WTC11 (cell line): ENCODE measurements at regions not wholly inside any gene's neighbourhood (a gene's known extent, or its start where the extent isn't known, plus 50 kb on each side); places are given as distances from the start of the nearest gene placed in this dataset.

Experiments
- ATAC-seq: fragments of 200-7000 bp; cut with Tn5 transposase; 2 replicates; pipeline ENCODE4 v1.10.0; 2021; ENCODE audit warnings: mild to moderate bottlenecking, moderate library complexity
- CTCF ChIA-PET: fragments of 300-600 bp; sonication (Branson Sonifier 250); formaldehyde crosslinking; loops from one replicate; lab custom pipeline; 2021; ENCODE audit warnings: antibody characterized with exemption; lab: Charles Lee
- POLR2A ChIA-PET: fragments of 350-600 bp; sonication (Branson Sonifier 250); formaldehyde crosslinking; loops from one replicate; lab custom pipeline; 2021; ENCODE audit warnings: antibody characterized with exemption; lab: Charles Lee
- DNase-seq: peaks from one replicate; pipeline ENCODE4 v3.0.0; 2021; ENCODE audit warnings: low spot score
- H3K27ac Mint-ChIP-seq: 2 replicates; pipeline ENCODE4 v1.8.0; 2021; ENCODE audit warnings: mixed read lengths
- H3K27me3 Mint-ChIP-seq: 2 replicates; pipeline ENCODE4 v1.8.0; 2021; ENCODE audit warnings: low read depth, mild to moderate bottlenecking, moderate library complexity, mixed read lengths
- H3K36me3 Mint-ChIP-seq: 2 replicates; pipeline ENCODE4 v1.8.0; 2021; ENCODE audit warnings: mixed read lengths
- H3K4me1 Mint-ChIP-seq: 2 replicates; pipeline ENCODE4 v1.8.0; 2022; ENCODE audit warnings: mixed read lengths
- H3K4me3 Mint-ChIP-seq: 2 replicates; pipeline ENCODE4 v1.8.0; 2021; ENCODE audit warnings: mild to moderate bottlenecking, moderate library complexity, mixed read lengths
- H3K9me3 Mint-ChIP-seq: 2 replicates; pipeline ENCODE4 v1.8.0; 2021; ENCODE audit warnings: mixed read lengths
- CBFB ChIP-seq: sonication (generic); formaldehyde crosslinking; IDR thresholded peaks from 2 replicates; pipeline ENCODE4 v1.8.1; 2022; ENCODE audit warnings: mild to moderate bottlenecking, low read depth, missing genetic modification reagents
- ETV6 ChIP-seq: sonication (generic); formaldehyde crosslinking; IDR thresholded peaks from 2 replicates; pipeline ENCODE4 v1.8.1; 2022; ENCODE audit warnings: mild to moderate bottlenecking, missing genetic modification reagents
- FOXJ3 ChIP-seq: sonication (generic); formaldehyde crosslinking; IDR thresholded peaks from 2 replicates; pipeline ENCODE4 v1.9.0; 2021; ENCODE audit warnings: missing genetic modification reagents, mild to moderate bottlenecking, borderline replicate concordance
- GABPB1 ChIP-seq: sonication (generic); formaldehyde crosslinking; IDR thresholded peaks from 2 replicates; pipeline ENCODE4 v1.8.1; 2023; ENCODE audit warnings: mild to moderate bottlenecking, missing genetic modification reagents
- JUN ChIP-seq: sonication (generic); formaldehyde crosslinking; IDR thresholded peaks from 2 replicates; pipeline ENCODE4 v1.8.0; 2023; ENCODE audit warnings: mild to moderate bottlenecking, missing genetic modification reagents
- MYBL2 ChIP-seq: sonication (generic); formaldehyde crosslinking; IDR thresholded peaks from 2 replicates; pipeline ENCODE4 v1.8.1; 2023; ENCODE audit warnings: mild to moderate bottlenecking, moderate library complexity, missing genetic modification reagents
- NFATC4 ChIP-seq: fragments of 250-450 bp; sonication (Bioruptor Pico); IDR thresholded peaks from 2 replicates; pipeline ENCODE4 v1.9.0; 2021; ENCODE audit warnings: mild to moderate bottlenecking
- NR2C2 ChIP-seq: sonication (generic); formaldehyde crosslinking; IDR thresholded peaks from 2 replicates; pipeline ENCODE4 v1.8.0; 2022; ENCODE audit warnings: mild to moderate bottlenecking, missing genetic modification reagents
- PRRX2 ChIP-seq: fragments of 250-450 bp; sonication (Bioruptor Pico); IDR thresholded peaks from 2 replicates; pipeline ENCODE4 v1.8.0; 2021; ENCODE audit warnings: mild to moderate bottlenecking
- RELA ChIP-seq: sonication (generic); formaldehyde crosslinking; IDR thresholded peaks from 2 replicates; pipeline ENCODE4 v1.8.1; 2022; ENCODE audit warnings: missing genetic modification reagents, mild to moderate bottlenecking, borderline replicate concordance
- SMAD4 ChIP-seq: sonication (generic); formaldehyde crosslinking; IDR thresholded peaks from 2 replicates; pipeline ENCODE4 v1.8.0; 2022; ENCODE audit warnings: mild to moderate bottlenecking, missing genetic modification reagents
- SP1 ChIP-seq: sonication (generic); formaldehyde crosslinking; conservative IDR thresholded peaks from 2 replicates; pipeline ENCODE4 v1.8.1; 2022; ENCODE audit warnings: missing genetic modification reagents
- TCF7 ChIP-seq: sonication (generic); formaldehyde crosslinking; IDR thresholded peaks from 2 replicates; pipeline ENCODE4 v1.8.0; 2022; ENCODE audit warnings: mild to moderate bottlenecking, low read depth, missing genetic modification reagents, moderate library complexity
- TEAD4 ChIP-seq: sonication (generic); formaldehyde crosslinking; IDR thresholded peaks from 2 replicates; pipeline ENCODE4 v1.8.0; 2022; ENCODE audit warnings: mild to moderate bottlenecking, missing genetic modification reagents
- TP53 ChIP-seq: sonication (generic); formaldehyde crosslinking; IDR thresholded peaks from 2 replicates; pipeline ENCODE4 v1.8.1; 2023; ENCODE audit warnings: mild to moderate bottlenecking, missing genetic modification reagents
- ZBTB21 ChIP-seq: sonication (generic); formaldehyde crosslinking; IDR thresholded peaks from 2 replicates; pipeline ENCODE4 v1.8.1; 2023; ENCODE audit warnings: mild to moderate bottlenecking, missing genetic modification reagents, borderline replicate concordance
- ZNF396 ChIP-seq: fragments of 250-450 bp; sonication (Bioruptor Pico); IDR thresholded peaks from 2 replicates; pipeline ENCODE4 v1.8.0; 2021; ENCODE audit warnings: mild to moderate bottlenecking, moderate library complexity, borderline replicate concordance
- ZNF425 ChIP-seq: fragments of 250-450 bp; sonication (Bioruptor Pico); conservative IDR thresholded peaks from 2 replicates; pipeline ENCODE4 v1.9.0; 2021; ENCODE audit warnings: mild to moderate bottlenecking
- ZNF532 ChIP-seq: fragments of 250-450 bp; sonication (Bioruptor Pico); IDR thresholded peaks from 2 replicates; pipeline ENCODE4 v1.9.0; 2021; ENCODE audit warnings: mild to moderate bottlenecking, borderline replicate concordance
- TF ChIP-seq, protein P1 (sequence below): fragments of 250-450 bp; sonication (Bioruptor Pico); IDR thresholded peaks from 2 replicates; pipeline ENCODE4 v1.8.0; 2021; ENCODE audit warnings: mild to moderate bottlenecking
- TF ChIP-seq, protein P2 (sequence below): sonication (generic); formaldehyde crosslinking; IDR thresholded peaks from 2 replicates; pipeline ENCODE4 v1.8.1; 2022; ENCODE audit warnings: missing genetic modification reagents, borderline replicate concordance
- TF ChIP-seq, protein P3 (sequence below): sonication (generic); formaldehyde crosslinking; IDR thresholded peaks from 2 replicates; pipeline ENCODE4 v1.8.1; 2022; ENCODE audit warnings: mild to moderate bottlenecking, moderate library complexity, missing genetic modification reagents
- TF ChIP-seq, protein P4 (sequence below): sonication (generic); formaldehyde crosslinking; IDR thresholded peaks from 2 replicates; pipeline ENCODE4 v1.8.0; 2022; ENCODE audit warnings: mild to moderate bottlenecking, missing genetic modification reagents

DNA sequence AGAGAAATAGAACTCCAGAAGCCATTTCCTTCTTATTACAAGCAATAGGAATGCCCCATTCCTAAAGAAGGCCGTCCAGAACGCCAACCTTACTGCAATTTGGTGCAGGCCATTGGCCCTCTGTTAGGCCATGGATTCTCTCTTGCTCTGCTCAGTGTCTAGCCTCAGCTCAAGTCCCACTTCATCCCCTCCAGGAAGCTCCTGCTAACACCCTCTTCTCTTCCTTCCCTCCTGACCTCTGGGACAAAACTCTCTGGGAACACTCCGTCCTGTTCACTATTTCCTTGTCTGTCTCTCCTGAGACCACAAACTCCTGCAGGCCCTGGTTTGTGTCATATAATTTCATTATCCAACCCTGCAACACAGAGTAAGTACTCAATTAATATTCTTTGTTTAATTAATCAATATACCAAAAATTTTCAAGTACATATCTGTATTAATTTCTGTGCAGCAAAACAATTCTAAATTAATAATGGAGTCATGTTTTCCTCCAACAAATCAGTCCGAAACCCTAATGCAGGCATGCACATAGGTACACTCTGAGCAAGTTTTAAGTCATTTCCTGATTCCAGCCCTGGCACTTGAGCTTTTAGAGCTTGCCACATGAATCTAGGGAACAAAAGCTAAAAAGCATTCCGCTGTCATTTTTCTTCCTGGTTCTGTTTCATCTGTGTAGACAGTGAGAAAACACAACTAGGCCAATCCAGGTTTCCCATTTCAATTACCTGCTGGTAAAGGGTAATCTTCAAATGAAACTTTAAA is 245.3 kb downstream of the SETD4 start:
- DNase-seq: no peak
- no peak for ATAC-seq
- ChIA-PET POLR2A (no interaction called here), CTCF (no interaction called here)
- Mint-ChIP-seq H3K9me3 (peaks cover 4% of the 10 kb centered on the region), H3K36me3 (no peaks in the 10 kb centered on the region), H3K27ac (no peak overlapping the region), H3K27me3 (no peaks in the 10 kb centered on the region), H3K4me1 (peaks cover 22% of the 10 kb centered on the region), H3K4me3 (no peak overlapping the region)
- no peak for TF ChIP-seq NR2C2 (CRISPR knock-in tag)
- TF ChIP-seq CBFB (CRISPR knock-in tag): no peak
- no peak for TF ChIP-seq ZNF425 (CRISPR knock-in tag)
- no peak for TF ChIP-seq SP1 (CRISPR knock-in tag)
- no peak for TF ChIP-seq ETV6 (CRISPR knock-in tag)
- no peak for TF ChIP-seq NFATC4 (CRISPR knock-in tag)
- TF ChIP-seq, protein P1, sequence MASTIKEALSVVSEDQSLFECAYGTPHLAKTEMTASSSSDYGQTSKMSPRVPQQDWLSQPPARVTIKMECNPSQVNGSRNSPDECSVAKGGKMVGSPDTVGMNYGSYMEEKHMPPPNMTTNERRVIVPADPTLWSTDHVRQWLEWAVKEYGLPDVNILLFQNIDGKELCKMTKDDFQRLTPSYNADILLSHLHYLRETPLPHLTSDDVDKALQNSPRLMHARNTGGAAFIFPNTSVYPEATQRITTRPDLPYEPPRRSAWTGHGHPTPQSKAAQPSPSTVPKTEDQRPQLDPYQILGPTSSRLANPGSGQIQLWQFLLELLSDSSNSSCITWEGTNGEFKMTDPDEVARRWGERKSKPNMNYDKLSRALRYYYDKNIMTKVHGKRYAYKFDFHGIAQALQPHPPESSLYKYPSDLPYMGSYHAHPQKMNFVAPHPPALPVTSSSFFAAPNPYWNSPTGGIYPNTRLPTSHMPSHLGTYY (CRISPR knock-in tag): no peak
- TF ChIP-seq TCF7: no peak
- no peak for TF ChIP-seq GABPB1 (CRISPR knock-in tag)
- TF ChIP-seq PRRX2: no peak
- TF ChIP-seq JUN (CRISPR knock-in tag): no peak
- TF ChIP-seq TEAD4 (CRISPR knock-in tag): no peak
- no peak for TF ChIP-seq ZBTB21 (CRISPR knock-in tag)
- no peak for TF ChIP-seq FOXJ3 (CRISPR knock-in tag)

GRCh38 chr21:35812679-35813078 is 247.6 kb downstream of the SETD4 start:
- ATAC-seq (no peak), DNase-seq (no peak)
- Mint-ChIP-seq H3K9me3 (peaks cover 13% of the 10 kb centered on the region), H3K36me3 (no peaks in the 10 kb centered on the region), H3K27me3 (no peaks in the 10 kb centered on the region), H3K27ac (no peak overlapping the region), H3K4me3 (no peak overlapping the region), H3K4me1 (peaks cover 29% of the 10 kb centered on the region)
- CTCF ChIA-PET: interaction anchor here (0.7 kb wide), 1 partner anchor 325 kb away, joined by 3 read pairs; no protein-coding TSS in a partner anchor
- POLR2A ChIA-PET: no interaction called here
- TF ChIP-seq NFATC4 (CRISPR knock-in tag): no peak
- no peak for TF ChIP-seq SMAD4
- TF ChIP-seq, protein P2, sequence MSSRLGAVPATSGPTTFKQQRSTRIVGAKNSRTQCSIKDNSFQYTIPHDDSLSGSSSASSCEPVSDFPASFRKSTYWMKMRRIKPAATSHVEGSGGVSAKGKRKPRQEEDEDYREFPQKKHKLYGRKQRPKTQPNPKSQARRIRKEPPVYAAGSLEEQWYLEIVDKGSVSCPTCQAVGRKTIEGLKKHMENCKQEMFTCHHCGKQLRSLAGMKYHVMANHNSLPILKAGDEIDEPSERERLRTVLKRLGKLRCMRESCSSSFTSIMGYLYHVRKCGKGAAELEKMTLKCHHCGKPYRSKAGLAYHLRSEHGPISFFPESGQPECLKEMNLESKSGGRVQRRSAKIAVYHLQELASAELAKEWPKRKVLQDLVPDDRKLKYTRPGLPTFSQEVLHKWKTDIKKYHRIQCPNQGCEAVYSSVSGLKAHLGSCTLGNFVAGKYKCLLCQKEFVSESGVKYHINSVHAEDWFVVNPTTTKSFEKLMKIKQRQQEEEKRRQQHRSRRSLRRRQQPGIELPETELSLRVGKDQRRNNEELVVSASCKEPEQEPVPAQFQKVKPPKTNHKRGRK: no peak
- TF ChIP-seq ETV6 (CRISPR knock-in tag): no peak
- TF ChIP-seq TP53: no peak
- TF ChIP-seq, protein P3, sequence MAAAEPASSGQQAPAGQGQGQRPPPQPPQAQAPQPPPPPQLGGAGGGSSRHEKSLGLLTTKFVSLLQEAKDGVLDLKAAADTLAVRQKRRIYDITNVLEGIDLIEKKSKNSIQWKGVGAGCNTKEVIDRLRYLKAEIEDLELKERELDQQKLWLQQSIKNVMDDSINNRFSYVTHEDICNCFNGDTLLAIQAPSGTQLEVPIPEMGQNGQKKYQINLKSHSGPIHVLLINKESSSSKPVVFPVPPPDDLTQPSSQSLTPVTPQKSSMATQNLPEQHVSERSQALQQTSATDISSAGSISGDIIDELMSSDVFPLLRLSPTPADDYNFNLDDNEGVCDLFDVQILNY (CRISPR knock-in tag): no peak
- TF ChIP-seq JUN (CRISPR knock-in tag): no peak
- TF ChIP-seq, protein P4, sequence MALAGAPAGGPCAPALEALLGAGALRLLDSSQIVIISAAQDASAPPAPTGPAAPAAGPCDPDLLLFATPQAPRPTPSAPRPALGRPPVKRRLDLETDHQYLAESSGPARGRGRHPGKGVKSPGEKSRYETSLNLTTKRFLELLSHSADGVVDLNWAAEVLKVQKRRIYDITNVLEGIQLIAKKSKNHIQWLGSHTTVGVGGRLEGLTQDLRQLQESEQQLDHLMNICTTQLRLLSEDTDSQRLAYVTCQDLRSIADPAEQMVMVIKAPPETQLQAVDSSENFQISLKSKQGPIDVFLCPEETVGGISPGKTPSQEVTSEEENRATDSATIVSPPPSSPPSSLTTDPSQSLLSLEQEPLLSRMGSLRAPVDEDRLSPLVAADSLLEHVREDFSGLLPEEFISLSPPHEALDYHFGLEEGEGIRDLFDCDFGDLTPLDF: no peak
- TF ChIP-seq ZNF396 (CRISPR knock-in tag): no peak
- TF ChIP-seq ZNF532 (CRISPR knock-in tag): no peak
- TF ChIP-seq RELA (CRISPR knock-in tag): no peak
- TF ChIP-seq MYBL2: no peak
